NCI-H1105 treated with DMSO at 0.1 percent for 48 hours (cell line): ENCODE measurements at regions not wholly inside any gene's neighbourhood (a gene's known extent, or its start where the extent isn't known, plus 50 kb on each side); places are given as distances from the start of the nearest gene placed in this dataset.
"Not testable (repeated sequence)": the region's sequence is repeated elsewhere in the genome, so short reads cannot be mapped to it uniquely, and the experiment has no call there.

Experiments
- DNase-seq: peaks from one replicate; lab custom pipeline; 2025; lab: John Stamatoyannopoulos, UW

- DNase-seq, result no peak
Observed at GRCh38 chr14:38567703-38568102, 311.8 kb upstream of the CLEC14A start.

GRCh38 chr14:38561657-38562056 is 305.8 kb upstream of the CLEC14A start:
- no peak for DNase-seq

- DNase-seq, result no peak
Observed at GRCh38 chr14:38559711-38560110, 303.8 kb upstream of the CLEC14A start.

GRCh38 chr14:38557391-38557790 is 301.5 kb upstream of the CLEC14A start:
- not testable (repeated sequence) for DNase-seq

GRCh38 chr14:38556252-38556651 is 300.4 kb upstream of the CLEC14A start:
- DNase-seq, result no peak

- DNase-seq, result no peak
Observed at GRCh38 chr14:38554026-38554425, 298.1 kb upstream of the CLEC14A start.

GRCh38 chr14:38553586-38553985 is 297.7 kb upstream of the CLEC14A start:
- DNase-seq, result no peak

- no peak for DNase-seq
Observed at GRCh38 chr14:38549564-38549963, 293.7 kb upstream of the CLEC14A start.

GRCh38 chr14:38547961-38548490 is 292.1 kb upstream of the CLEC14A start:
- DNase-seq, result no peak

GRCh38 chr14:38546932-38547551 is 291.1 kb upstream of the CLEC14A start:
- DNase-seq, result no peak

GRCh38 chr14:38544776-38545175 is 288.9 kb upstream of the CLEC14A start:
- DNase-seq, result no peak

- DNase-seq, result not testable (repeated sequence)
Observed at GRCh38 chr14:38543851-38544250, 288.0 kb upstream of the CLEC14A start.

GRCh38 chr14:38538053-38538452 is 282.2 kb upstream of the CLEC14A start:
- not testable (repeated sequence) for DNase-seq

GRCh38 chr14:38536376-38537038 is 280.6 kb upstream of the CLEC14A start:
- DNase-seq, result no peak

GRCh38 chr14:38528582-38528981 is 272.7 kb upstream of the CLEC14A start:
- no peak for DNase-seq

GRCh38 chr14:38527502-38527878 is 271.6 kb upstream of the CLEC14A start:
- no peak for DNase-seq

- DNase-seq, result no peak
Observed at GRCh38 chr14:38526826-38527501, 271.1 kb upstream of the CLEC14A start.

- no peak for DNase-seq
Observed at GRCh38 chr14:38524636-38525509, 269.0 kb upstream of the CLEC14A start.

GRCh38 chr14:38522724-38523123 is 266.8 kb upstream of the CLEC14A start:
- DNase-seq, result no peak

GRCh38 chr14:38521591-38521990 is 265.7 kb upstream of the CLEC14A start:
- DNase-seq, result no peak

GRCh38 chr14:38517426-38517825 is 261.5 kb upstream of the CLEC14A start:
- DNase-seq, result no peak

GRCh38 chr14:38512236-38512635 is 256.3 kb upstream of the CLEC14A start:
- no peak for DNase-seq
